Omental fat pad (tissue), 3 donors: ENCODE measurements at regions not wholly inside any gene's neighbourhood (a gene's known extent, or its start where the extent isn't known, plus 50 kb on each side); places are given as distances from the start of the nearest gene placed in this dataset.

Experiments used
- ATAC-seq: fragments of 150-250 bp; one replicate; pipeline ENCODE4 v1.9.1; 2016; ENCODE audit warnings: mild to moderate bottlenecking, moderate library complexity; ENCODE audit not compliant: low FRiP score
- DNase-seq: peaks from one replicate; pipeline ENCODE4 v3.0.0-alpha.2; 2019; ENCODE audit warnings: low spot score
- TF ChIP-seq, protein P1 (sequence below), 3 donors: fragments of 450-650 bp; IDR thresholded peaks; one replicate each; pipeline ENCODE4 v1.5.1; 2016 to 2017; ENCODE audit warnings: antibody characterized with exemption in 3 of 3, mild to moderate bottlenecking in 3 of 3, moderate library complexity in 2 of 3

- DNase-seq (no peak), ATAC-seq (no peak)
- TF ChIP-seq, protein P1, sequence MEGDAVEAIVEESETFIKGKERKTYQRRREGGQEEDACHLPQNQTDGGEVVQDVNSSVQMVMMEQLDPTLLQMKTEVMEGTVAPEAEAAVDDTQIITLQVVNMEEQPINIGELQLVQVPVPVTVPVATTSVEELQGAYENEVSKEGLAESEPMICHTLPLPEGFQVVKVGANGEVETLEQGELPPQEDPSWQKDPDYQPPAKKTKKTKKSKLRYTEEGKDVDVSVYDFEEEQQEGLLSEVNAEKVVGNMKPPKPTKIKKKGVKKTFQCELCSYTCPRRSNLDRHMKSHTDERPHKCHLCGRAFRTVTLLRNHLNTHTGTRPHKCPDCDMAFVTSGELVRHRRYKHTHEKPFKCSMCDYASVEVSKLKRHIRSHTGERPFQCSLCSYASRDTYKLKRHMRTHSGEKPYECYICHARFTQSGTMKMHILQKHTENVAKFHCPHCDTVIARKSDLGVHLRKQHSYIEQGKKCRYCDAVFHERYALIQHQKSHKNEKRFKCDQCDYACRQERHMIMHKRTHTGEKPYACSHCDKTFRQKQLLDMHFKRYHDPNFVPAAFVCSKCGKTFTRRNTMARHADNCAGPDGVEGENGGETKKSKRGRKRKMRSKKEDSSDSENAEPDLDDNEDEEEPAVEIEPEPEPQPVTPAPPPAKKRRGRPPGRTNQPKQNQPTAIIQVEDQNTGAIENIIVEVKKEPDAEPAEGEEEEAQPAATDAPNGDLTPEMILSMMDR (IDR thresholded peaks at IDR 0.05): no peak
These were observed 216.2 kb downstream of the ABHD5 start for GRCh38 chr3:43906849-43907507.

GRCh38 chr3:43907508-43907858 is 216.7 kb downstream of the ABHD5 start:
- TF ChIP-seq, protein P1 (IDR thresholded peaks at IDR 0.05): no peak
- DNase-seq: no peak
- ATAC-seq: no peak

GRCh38 chr3:43908456-43908855 is 217.7 kb downstream of the ABHD5 start:
- no peak for ATAC-seq
- TF ChIP-seq, protein P1 (IDR thresholded peaks at IDR 0.05): no peak
- DNase-seq: no peak

- no peak for DNase-seq
- ATAC-seq: no peak
- TF ChIP-seq, protein P1 (IDR thresholded peaks at IDR 0.05): no peak
These were observed 218.4 kb downstream of the ABHD5 start for GRCh38 chr3:43909149-43909548.

- TF ChIP-seq, protein P1 (IDR thresholded peaks at IDR 0.05): no peak
- ATAC-seq (no peak), DNase-seq (no peak)
These were observed 220.0 kb downstream of the ABHD5 start for GRCh38 chr3:43910750-43911149.

GRCh38 chr3:43913036-43913948 is 222.6 kb downstream of the ABHD5 start:
- no peak for DNase-seq

More at GRCh38 chr3:43913036-43913948, 222.6 kb downstream of the ABHD5 start:
- TF ChIP-seq, protein P1 (IDR thresholded peaks at IDR 0.05): no peak
- ATAC-seq: no peak
